Osteoblast (primary cell): ENCODE measurements at regions not wholly inside any gene's neighbourhood (a gene's known extent, or its start where the extent isn't known, plus 50 kb on each side); places are given as distances from the start of the nearest gene placed in this dataset.
A peak's percentile ranks its signal among the peaks of the same experiment; 100 is the strongest.

Experiments used
- DNase-seq: peaks from one replicate; pipeline ENCODE4 v3.0.0; 2011; ENCODE audit warnings: low spot score, mixed read lengths; ENCODE audit not compliant: insufficient read length; ENCODE audit errors: missing footprints
- H2AFZ ChIP-seq: 2 replicates; pipeline ENCODE4 v1.6.0; 2011; ENCODE audit warnings: mild to moderate bottlenecking, low read length
- H3K27ac ChIP-seq: 2 replicates; pipeline ENCODE4 v1.5.1; 2011; ENCODE audit warnings: mild to moderate bottlenecking, low read depth, low read length, moderate library complexity
- H3K27me3 ChIP-seq: 2 replicates; pipeline ENCODE4 v1.6.0; 2012; ENCODE audit warnings: mild to moderate bottlenecking, control low read depth, inconsistent platforms, low read length, moderate library complexity; ENCODE audit not compliant: insufficient read depth
- H3K36me3 ChIP-seq: 2 replicates; pipeline ENCODE4 v1.5.1; 2011; ENCODE audit warnings: mild to moderate bottlenecking, low read length, control low read depth, moderate library complexity; ENCODE audit not compliant: insufficient read depth
- H3K4me1 ChIP-seq: 2 replicates; pipeline ENCODE4 v1.5.1; 2011; ENCODE audit warnings: mild to moderate bottlenecking, low read length, control low read depth, moderate library complexity; ENCODE audit not compliant: insufficient read depth
- H3K4me2 ChIP-seq: 2 replicates; pipeline ENCODE4 v1.6.0; 2011; ENCODE audit warnings: mild to moderate bottlenecking, low read length; ENCODE audit not compliant: insufficient read depth
- H3K4me3 ChIP-seq: fragments of 200-600 bp; sonication (generic); 3 replicates; pipeline ENCODE4 v1.5.1; 2012; ENCODE audit warnings: mild to moderate bottlenecking, low read length, inconsistent platforms; ENCODE audit not compliant: insufficient read depth
- H3K79me2 ChIP-seq: 2 replicates; pipeline ENCODE4 v1.6.0; 2012; ENCODE audit warnings: mild to moderate bottlenecking, low read length, control low read depth, inconsistent platforms; ENCODE audit not compliant: insufficient read depth
- H3K9me3 ChIP-seq: 2 replicates; pipeline ENCODE4 v1.5.1; 2011; ENCODE audit warnings: low read depth, low read length, control low read depth
- H4K20me1 ChIP-seq: 2 replicates; pipeline ENCODE4 v1.6.0; 2012; ENCODE audit warnings: mild to moderate bottlenecking, low read length, control low read depth; ENCODE audit not compliant: insufficient read depth
- TF ChIP-seq, protein P1 (sequence below): IDR thresholded peaks from 2 replicates; pipeline ENCODE4 v1.5.1; 2011; ENCODE audit warnings: mild to moderate bottlenecking, low read depth, low read length, moderate library complexity; ENCODE audit errors: extremely low read depth

DNA sequence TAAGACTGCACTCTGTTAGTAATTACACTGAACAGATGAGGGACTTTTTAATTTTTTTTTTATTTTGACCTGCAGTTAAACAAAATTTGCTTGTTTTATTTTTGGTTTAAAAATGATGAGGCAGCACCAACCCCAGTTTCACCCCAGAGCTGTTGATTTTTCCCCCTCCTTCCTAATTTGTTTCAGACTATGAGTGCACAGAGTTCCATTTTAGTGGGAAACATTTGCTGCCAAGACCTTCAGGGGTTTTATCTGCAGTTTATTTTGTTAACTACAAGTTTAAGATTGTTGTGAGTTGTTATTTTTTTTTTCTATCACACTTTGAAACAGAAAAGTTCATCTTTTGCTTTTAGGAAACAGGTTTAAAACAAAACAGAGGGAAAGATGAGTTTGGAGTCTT, 455.9 kb upstream of the NR2F2 start:
- H4K20me1 ChIP-seq, result no peaks in the 10 kb centered on the region
- H3K4me3 ChIP-seq, result no peak overlapping the region
- TF ChIP-seq, protein P1, sequence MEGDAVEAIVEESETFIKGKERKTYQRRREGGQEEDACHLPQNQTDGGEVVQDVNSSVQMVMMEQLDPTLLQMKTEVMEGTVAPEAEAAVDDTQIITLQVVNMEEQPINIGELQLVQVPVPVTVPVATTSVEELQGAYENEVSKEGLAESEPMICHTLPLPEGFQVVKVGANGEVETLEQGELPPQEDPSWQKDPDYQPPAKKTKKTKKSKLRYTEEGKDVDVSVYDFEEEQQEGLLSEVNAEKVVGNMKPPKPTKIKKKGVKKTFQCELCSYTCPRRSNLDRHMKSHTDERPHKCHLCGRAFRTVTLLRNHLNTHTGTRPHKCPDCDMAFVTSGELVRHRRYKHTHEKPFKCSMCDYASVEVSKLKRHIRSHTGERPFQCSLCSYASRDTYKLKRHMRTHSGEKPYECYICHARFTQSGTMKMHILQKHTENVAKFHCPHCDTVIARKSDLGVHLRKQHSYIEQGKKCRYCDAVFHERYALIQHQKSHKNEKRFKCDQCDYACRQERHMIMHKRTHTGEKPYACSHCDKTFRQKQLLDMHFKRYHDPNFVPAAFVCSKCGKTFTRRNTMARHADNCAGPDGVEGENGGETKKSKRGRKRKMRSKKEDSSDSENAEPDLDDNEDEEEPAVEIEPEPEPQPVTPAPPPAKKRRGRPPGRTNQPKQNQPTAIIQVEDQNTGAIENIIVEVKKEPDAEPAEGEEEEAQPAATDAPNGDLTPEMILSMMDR, result no peak
- H3K9me3 ChIP-seq, result no peaks in the 10 kb centered on the region
- H3K27ac ChIP-seq, result no peak overlapping the region
- no peak for DNase-seq
- no peaks in the 10 kb centered on the region for H3K36me3 ChIP-seq
- no peak overlapping the region for H3K4me2 ChIP-seq
- no peaks in the 10 kb centered on the region for H3K4me1 ChIP-seq
- no peak overlapping the region for H2AFZ ChIP-seq
- no peaks in the 10 kb centered on the region for H3K79me2 ChIP-seq
- H3K27me3 ChIP-seq, result no peaks in the 10 kb centered on the region

DNA sequence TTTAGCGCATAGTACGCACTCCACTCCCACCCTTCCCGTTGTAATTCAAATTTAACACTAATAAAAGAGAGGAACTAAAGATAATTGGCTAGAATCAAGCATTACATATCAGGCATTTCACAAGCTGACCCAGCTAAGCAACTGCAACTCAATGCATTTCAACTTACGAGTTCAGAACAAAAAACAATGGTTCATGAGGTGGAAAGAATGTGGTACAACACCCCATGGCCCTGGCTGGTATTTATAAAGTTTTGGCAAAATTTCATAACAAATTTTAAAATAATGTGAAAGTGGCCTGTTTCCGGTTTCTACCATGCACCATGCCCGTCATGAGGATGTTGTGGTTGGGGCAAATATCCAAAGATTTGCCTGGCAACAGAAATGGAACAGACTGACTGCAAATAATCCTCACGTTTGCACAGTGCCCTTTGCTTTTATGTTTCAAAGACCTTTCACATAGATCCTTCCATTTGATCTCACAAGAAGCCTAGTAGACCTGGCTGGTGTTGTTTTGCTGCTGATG, 455.3 kb upstream of the NR2F2 start:
- Histone ChIP-seq H2AFZ (no peak overlapping the region), H3K27me3 (no peaks in the 10 kb centered on the region), H3K4me1 (no peaks in the 10 kb centered on the region), H3K27ac (no peak overlapping the region), H3K36me3 (no peaks in the 10 kb centered on the region), H4K20me1 (no peaks in the 10 kb centered on the region), H3K4me3 (no peak overlapping the region), H3K9me3 (no peaks in the 10 kb centered on the region), H3K79me2 (no peaks in the 10 kb centered on the region), H3K4me2 (no peak overlapping the region)
- TF ChIP-seq, protein P1, result peak; percentile 5
- DNase-seq, result no peak

DNA sequence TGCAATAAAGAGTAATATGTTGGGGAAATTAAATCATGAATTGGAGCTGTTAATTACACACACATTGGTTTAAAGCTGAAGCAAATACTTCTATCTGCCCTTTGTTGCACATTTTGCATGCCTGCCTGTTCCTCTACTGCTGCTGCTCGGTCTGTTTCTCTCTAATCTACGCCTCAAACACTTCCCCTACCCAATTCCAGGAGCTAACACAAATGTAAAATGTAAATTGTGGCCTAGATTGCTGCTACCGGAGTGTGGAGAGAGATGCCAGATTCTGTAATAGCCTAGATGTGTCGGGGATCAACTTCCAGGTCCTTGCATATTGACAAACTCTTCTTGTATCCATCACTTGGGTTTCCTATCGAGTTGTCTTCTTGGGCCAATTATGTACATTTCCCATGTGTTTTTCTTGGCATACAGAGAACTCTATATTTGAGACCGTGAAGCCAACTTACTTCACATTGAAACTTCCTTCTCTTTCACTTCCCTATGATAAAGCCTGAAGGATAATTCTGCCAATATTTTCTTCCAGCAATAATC, 450.4 kb upstream of the NR2F2 start:
- TF ChIP-seq, protein P1, result no peak
- Histone ChIP-seq H3K4me1 (no peaks in the 10 kb centered on the region), H3K9me3 (no peaks in the 10 kb centered on the region), H3K36me3 (no peaks in the 10 kb centered on the region), H2AFZ (no peak overlapping the region), H3K27me3 (no peaks in the 10 kb centered on the region), H4K20me1 (no peaks in the 10 kb centered on the region), H3K4me2 (no peak overlapping the region), H3K79me2 (no peaks in the 10 kb centered on the region), H3K27ac (no peak overlapping the region), H3K4me3 (no peak overlapping the region)
- DNase-seq, result no peak

DNA sequence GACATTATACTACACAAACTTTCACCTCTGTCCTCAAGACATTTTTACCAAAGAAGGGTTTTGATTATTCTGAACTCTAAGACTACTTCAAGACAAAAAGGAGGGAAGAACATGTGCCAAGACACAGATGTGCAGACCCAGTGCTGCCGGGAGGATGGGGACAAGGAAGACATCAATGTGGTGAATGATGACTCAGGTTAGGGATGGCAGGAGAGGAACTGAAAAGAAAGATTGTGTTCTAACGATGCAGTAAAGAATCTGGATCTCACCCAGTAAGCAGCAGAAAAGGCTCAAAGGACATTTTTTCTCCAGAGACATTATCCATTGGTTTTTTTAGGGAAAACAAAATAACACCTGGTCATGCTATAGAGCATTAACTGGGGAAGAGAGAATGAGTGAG, 449.9 kb upstream of the NR2F2 start:
- Histone ChIP-seq H3K27ac (no peak overlapping the region), H3K4me2 (no peak overlapping the region), H3K9me3 (no peaks in the 10 kb centered on the region), H3K27me3 (no peaks in the 10 kb centered on the region), H3K4me3 (no peak overlapping the region), H3K36me3 (no peaks in the 10 kb centered on the region), H3K4me1 (no peaks in the 10 kb centered on the region), H2AFZ (no peak overlapping the region), H4K20me1 (no peaks in the 10 kb centered on the region), H3K79me2 (no peaks in the 10 kb centered on the region)
- TF ChIP-seq, protein P1, result no peak
- DNase-seq, result no peak
